ENCODE measurements at regions not wholly inside any gene's neighbourhood (a gene's known extent, or its start where the extent isn't known, plus 50 kb on each side); places are given as distances from the start of the nearest gene placed in this dataset.

DNA sequence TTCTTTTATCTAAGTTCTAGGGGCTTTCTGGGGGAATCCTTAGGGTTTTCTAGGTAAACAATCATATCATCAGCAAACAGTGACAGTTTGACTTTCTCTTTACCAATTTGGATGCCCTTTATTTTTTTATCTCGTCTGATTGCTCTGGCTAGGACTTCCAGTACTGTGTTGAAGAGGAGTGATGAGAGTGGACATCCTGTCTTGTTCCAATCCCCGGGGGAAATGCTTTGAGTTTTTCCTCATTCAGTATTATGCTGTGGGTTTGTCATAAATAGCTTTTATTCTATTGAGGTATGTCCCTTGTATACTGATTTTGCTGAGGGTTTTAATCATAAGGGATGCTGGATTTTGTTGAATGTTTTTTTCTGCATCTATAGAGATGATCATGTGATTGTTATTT lies 549.5 kb downstream of the EPHA4 start:
- TF ChIP-seq POLR2A (IDR thresholded peaks at IDR 0.05): no peak
- TF ChIP-seq, protein P1, sequence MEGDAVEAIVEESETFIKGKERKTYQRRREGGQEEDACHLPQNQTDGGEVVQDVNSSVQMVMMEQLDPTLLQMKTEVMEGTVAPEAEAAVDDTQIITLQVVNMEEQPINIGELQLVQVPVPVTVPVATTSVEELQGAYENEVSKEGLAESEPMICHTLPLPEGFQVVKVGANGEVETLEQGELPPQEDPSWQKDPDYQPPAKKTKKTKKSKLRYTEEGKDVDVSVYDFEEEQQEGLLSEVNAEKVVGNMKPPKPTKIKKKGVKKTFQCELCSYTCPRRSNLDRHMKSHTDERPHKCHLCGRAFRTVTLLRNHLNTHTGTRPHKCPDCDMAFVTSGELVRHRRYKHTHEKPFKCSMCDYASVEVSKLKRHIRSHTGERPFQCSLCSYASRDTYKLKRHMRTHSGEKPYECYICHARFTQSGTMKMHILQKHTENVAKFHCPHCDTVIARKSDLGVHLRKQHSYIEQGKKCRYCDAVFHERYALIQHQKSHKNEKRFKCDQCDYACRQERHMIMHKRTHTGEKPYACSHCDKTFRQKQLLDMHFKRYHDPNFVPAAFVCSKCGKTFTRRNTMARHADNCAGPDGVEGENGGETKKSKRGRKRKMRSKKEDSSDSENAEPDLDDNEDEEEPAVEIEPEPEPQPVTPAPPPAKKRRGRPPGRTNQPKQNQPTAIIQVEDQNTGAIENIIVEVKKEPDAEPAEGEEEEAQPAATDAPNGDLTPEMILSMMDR (IDR thresholded peaks at IDR 0.05): no peak
- Histone ChIP-seq H3K4me1 (replicated peaks in 1 of 2) (no peaks in the 10 kb centered on the region), H3K36me3 (replicated peaks in 1 of 2) (no peaks in the 10 kb centered on the region), H3K27me3 (no peaks in the 10 kb centered on the region), H3K27ac (no peak overlapping the region), H3K4me3 (no peak overlapping the region), H3K9me3 (replicated peaks in 1 of 3) (no peaks in the 10 kb centered on the region)
- intact Hi-C loops (cut with DNase I): no loop called here
- no peak for DNase-seq
- 63 to 76% (median 67%) methylated on average over 2 of the region's 2 CpGs for WGBS, 4 donors

DNA sequence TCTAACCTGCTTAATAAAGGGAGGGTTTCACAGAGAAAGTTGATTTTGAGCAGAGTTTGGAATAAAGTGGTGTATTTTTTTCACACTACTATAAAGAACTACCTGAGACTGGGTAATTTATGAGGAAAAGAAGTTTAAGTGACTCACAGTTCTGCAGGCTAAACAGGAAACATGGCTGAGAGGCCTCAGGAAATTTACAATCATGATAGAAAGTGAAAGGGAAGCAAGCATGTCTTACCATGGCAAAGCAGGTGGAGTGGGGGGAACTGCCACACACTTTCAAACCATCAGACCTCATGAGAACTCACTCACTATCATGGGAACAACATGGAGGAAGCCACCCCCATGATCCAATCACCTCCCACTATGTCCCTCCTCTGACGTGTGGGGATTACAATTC lies 546.7 kb downstream of the EPHA4 start:
- Histone ChIP-seq H3K4me3 (no peak overlapping the region), H3K27ac (no peak overlapping the region), H3K4me1 (replicated peaks in 1 of 2) (no peaks in the 10 kb centered on the region), H3K27me3 (no peaks in the 10 kb centered on the region), H3K36me3 (replicated peaks in 1 of 2) (no peaks in the 10 kb centered on the region), H3K9me3 (replicated peaks in 1 of 3) (no peaks in the 10 kb centered on the region)
- intact Hi-C loops (cut with DNase I): no loop called here
- no peak for TF ChIP-seq POLR2A (IDR thresholded peaks at IDR 0.05)
- TF ChIP-seq, protein P1 (IDR thresholded peaks at IDR 0.05): no peak
- 56 to 84% (median 73%) methylated on average over 1 of the region's 1 CpG for WGBS, 4 donors
- no peak for DNase-seq

DNA sequence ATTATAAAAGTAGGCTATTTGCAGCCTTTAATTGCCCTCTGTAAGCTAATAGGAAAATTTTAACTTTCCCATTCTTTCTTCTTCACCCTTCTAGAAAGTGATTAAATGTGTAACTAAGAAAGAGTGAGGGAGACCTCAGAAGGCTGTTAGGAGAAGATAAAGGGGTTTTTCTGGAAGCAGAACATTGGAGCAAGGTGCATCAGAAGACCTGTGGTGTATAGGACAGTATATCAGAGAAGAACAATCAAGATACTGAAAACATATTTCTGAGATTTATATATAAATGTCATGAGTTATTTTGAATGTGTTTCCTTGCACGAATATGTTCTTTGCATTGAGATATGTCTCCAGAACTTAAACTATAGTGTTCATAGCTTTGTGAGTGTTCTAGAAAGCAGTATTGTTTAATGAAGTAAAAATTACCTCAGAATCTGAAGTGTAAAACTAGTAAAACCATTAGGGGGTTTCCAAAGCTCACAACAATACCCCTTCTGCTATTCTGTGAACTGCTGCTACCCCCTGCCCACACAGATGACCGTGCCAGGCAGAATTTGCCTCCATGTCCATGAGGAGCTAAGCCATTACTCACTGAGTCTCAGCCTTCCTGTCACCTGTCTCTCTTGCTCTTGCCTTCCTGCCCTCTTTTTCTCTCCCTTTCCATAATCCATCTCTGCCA lies 537.9 kb downstream of the EPHA4 start:
- no peak for DNase-seq
- no peaks in the 10 kb centered on the region for H3K36me3 ChIP-seq (replicated peaks in 1 of 2)
- no peak overlapping the region for H3K4me3 ChIP-seq
- intact Hi-C loops (cut with DNase I): no loop called here
- H3K27ac ChIP-seq: no peak overlapping the region
- H3K9me3 ChIP-seq (replicated peaks in 1 of 3): no peaks in the 10 kb centered on the region
- H3K4me1 ChIP-seq (replicated peaks in 1 of 2): no peaks in the 10 kb centered on the region
- WGBS, 4 donors: 80 to 87% (median 82%) methylated on average over 2 of the region's 2 CpGs
- no peak for TF ChIP-seq POLR2A (IDR thresholded peaks at IDR 0.05)
- TF ChIP-seq, protein P1 (IDR thresholded peaks at IDR 0.05): no peak
- no peaks in the 10 kb centered on the region for H3K27me3 ChIP-seq

DNA sequence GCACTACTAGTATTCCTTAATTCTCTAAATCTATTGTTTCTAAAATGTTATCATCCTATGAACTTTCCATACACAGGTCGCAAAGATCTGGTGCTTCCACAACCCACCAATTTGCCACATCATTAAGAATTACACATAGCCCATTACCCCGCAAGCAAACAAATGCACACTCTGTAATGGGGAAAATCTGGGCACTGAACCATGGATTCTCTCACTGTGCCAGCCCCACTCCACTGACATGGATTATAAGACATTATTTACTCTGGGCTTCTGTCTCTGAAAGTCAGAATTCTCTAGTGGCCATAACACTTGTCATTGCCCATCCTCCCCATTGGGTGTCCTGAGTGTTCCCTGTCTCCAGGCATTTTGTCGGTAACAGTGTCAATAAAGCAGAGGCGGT lies 537.1 kb downstream of the EPHA4 start:
- TF ChIP-seq, protein P1 (IDR thresholded peaks at IDR 0.05): no peak
- TF ChIP-seq POLR2A (IDR thresholded peaks at IDR 0.05): no peak
- H3K4me3 ChIP-seq: no peak overlapping the region
- H3K4me1 ChIP-seq (replicated peaks in 1 of 2): no peaks in the 10 kb centered on the region
- intact Hi-C loops (cut with DNase I): no loop called here
- H3K9me3 ChIP-seq (replicated peaks in 1 of 3): no peaks in the 10 kb centered on the region
- no peak overlapping the region for H3K27ac ChIP-seq
- DNase-seq: no peak
- no peaks in the 10 kb centered on the region for H3K27me3 ChIP-seq
- no peaks in the 10 kb centered on the region for H3K36me3 ChIP-seq (replicated peaks in 1 of 2)
- WGBS, 4 donors: 94 to 100% (median 97%) methylated on average over 4 of the region's 4 CpGs
